Dendritic cell treated with granulocyte-macrophage colony-stimulating factor and Interleukin-4, amounts not matched to agents 40 ng/mL and 50 ng/mL, for 4 days (primary cell): ENCODE measurements at regions not wholly inside any gene's neighbourhood (a gene's known extent, or its start where the extent isn't known, plus 50 kb on each side); places are given as distances from the start of the nearest gene placed in this dataset.

Source experiments
- H3K27ac Mint-ChIP-seq: one replicate; pipeline ENCODE4 v1.8.0; 2022; ENCODE audit warnings: mild to moderate bottlenecking, mixed read lengths
- H3K27me3 Mint-ChIP-seq: one replicate; pipeline ENCODE4 v1.8.0; 2022; ENCODE audit warnings: mild to moderate bottlenecking, mixed read lengths
- H3K36me3 Mint-ChIP-seq: one replicate; pipeline ENCODE4 v1.8.0; 2022; ENCODE audit warnings: low read depth, mixed read lengths
- H3K4me1 Mint-ChIP-seq: one replicate; pipeline ENCODE4 v1.8.0; 2022; ENCODE audit warnings: low read depth, mixed read lengths
- H3K4me3 Mint-ChIP-seq: one replicate; pipeline ENCODE4 v1.8.0; 2022; ENCODE audit warnings: mild to moderate bottlenecking, moderate library complexity, mixed read lengths
- H3K9me3 Mint-ChIP-seq: one replicate; pipeline ENCODE4 v1.8.0; 2022; ENCODE audit warnings: mixed read lengths
- intact Hi-C: fragments of 100-400 bp; cut with micrococcal nuclease; formaldehyde crosslinking; loops from one replicate; pipeline ENCODE4 v1.15.0; 2022

DNA sequence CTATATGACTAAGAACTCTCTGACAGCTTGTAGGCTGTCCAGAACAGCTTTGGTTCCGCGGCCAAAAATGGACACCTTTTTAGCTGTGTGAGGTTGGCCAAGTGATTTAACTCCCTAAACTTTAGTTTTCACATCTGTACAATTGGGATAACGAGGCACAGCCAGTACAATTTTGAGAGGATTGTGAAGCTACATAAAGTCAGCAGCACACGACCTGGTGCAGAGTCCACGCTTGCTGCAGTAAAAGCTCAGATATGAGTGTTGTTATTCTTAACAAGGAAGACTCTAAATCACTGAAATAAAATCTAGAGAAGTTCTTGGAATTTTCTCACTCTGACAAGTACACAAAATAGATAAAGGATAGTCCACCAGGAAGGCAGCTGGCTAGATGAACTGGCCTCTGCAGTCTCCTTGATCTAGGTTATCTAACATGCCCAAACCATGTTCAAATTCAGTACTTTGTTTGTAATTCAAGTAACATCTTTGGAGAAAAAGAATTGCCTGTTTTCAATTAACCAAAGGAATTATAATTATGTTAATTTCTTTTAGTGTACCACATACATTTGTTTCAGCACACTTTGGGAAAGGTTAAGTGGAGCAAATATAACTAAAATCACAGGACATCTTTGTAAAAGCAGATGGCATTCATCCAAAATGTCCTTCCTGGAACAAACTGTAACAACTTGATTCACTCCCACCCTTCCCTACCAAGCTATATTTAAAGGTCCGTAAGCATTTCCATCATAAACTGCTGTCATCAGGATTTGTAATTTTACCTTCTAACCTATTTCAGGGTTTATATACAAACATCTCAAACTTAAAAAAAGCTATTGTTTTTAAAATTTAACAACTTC, 201.7 kb upstream of the STK17B start:
- no peaks in the 10 kb centered on the region for H3K27me3 Mint-ChIP-seq
- H3K9me3 Mint-ChIP-seq = peaks cover 10% of the 10 kb centered on the region
- intact Hi-C loops = no loop called here

DNA sequence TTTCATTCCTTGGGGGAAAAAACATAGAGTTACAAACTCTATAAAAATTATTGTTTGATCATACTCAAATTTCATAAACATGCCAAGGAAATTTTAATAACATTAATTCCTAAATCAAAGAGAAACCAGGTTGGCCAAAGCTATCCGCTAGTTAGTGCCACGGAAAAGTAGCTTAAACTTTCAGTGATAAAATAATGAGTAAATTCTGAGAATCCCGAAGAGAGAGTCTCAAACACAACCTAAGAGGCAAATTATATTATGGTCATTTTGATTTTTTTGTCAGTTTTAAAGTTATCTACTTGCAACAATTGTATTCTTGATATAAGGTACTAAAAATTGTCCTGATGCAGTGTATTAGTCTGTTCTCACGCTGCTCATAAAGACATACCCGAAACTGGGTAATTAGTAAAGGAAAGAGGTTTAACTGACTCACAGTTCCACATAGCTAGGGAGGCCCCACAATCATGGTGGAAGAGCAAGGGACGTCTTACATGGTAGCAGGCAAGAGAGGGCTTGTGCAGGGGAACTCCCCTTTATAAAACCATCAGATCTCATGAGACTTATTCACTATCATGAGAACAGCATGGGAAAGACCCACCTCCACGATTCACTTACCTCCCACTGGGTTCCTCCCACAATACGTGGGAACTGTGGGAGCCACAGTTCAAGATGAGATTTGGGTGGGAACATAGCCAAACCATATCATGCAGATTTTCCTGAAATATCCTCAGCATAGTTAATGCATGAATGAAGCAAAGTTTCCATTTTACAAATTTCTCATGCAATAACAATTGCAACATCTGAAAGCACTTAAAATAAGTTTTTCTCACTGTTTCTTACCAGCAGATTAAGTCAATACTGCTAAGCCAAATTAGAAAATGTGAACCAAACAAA, 205.9 kb upstream of the STK17B start:
- intact Hi-C loops = no loop called here
- Mint-ChIP-seq H3K4me1 (no peaks in the 10 kb centered on the region), H3K27me3 (no peaks in the 10 kb centered on the region), H3K27ac (no peak overlapping the region), H3K36me3 (no peaks in the 10 kb centered on the region), H3K9me3 (no peaks in the 10 kb centered on the region), H3K4me3 (no peak overlapping the region)

More for the DNA sequence above, 201.7 kb upstream of the STK17B start:
- no peak overlapping the region for H3K27ac Mint-ChIP-seq
- no peaks in the 10 kb centered on the region for H3K4me1 Mint-ChIP-seq
- no peaks in the 10 kb centered on the region for H3K36me3 Mint-ChIP-seq
- no peak overlapping the region for H3K4me3 Mint-ChIP-seq

DNA sequence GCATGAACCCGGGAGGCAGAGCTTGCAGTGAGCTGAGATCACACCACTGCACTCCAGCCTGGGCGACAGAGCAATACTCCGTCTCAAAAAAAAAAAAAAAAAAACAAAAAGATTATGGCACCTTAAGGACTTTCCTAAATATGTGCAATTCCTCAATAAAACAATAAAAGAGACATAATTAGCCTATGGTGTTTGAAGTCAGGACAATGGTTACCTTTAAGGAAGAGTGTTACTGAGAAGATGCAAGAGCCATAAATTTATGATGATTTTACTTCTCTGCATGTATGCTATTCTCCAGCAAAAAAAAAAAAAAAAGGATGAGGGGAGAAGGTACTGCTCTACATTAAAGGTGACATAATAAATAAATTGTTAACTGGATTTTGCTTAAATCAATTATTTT, 208.2 kb upstream of the STK17B start:
- intact Hi-C loops = no loop called here
- Mint-ChIP-seq H3K4me1 (no peaks in the 10 kb centered on the region), H3K36me3 (no peaks in the 10 kb centered on the region), H3K27me3 (no peaks in the 10 kb centered on the region), H3K4me3 (no peak overlapping the region), H3K9me3 (no peaks in the 10 kb centered on the region), H3K27ac (no peak overlapping the region)

DNA sequence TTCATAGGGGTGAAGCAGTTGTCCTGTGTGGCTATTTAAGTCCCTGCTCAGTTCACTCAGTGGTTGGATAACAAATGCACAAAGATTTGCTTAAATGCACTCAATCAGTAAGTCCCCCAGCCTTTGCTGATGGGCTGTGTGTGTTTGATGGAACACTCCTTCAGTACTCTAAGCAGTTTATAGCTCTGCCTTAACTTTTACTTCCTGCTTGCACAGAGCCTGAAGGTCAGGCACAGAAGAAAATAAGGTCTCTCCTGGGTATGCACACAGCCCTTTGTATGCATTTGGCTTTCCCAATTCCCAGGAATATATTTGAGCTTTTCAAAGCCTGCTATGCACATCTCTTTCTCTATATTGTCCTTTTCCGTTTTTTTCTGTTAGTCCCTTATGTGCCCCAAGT, 208.7 kb upstream of the STK17B start:
- H3K4me1 Mint-ChIP-seq = no peaks in the 10 kb centered on the region
- no peaks in the 10 kb centered on the region for H3K9me3 Mint-ChIP-seq
- H3K4me3 Mint-ChIP-seq = no peak overlapping the region
- no peak overlapping the region for H3K27ac Mint-ChIP-seq
- H3K36me3 Mint-ChIP-seq = no peaks in the 10 kb centered on the region
- H3K27me3 Mint-ChIP-seq = no peaks in the 10 kb centered on the region
- intact Hi-C loops = no loop called here

DNA sequence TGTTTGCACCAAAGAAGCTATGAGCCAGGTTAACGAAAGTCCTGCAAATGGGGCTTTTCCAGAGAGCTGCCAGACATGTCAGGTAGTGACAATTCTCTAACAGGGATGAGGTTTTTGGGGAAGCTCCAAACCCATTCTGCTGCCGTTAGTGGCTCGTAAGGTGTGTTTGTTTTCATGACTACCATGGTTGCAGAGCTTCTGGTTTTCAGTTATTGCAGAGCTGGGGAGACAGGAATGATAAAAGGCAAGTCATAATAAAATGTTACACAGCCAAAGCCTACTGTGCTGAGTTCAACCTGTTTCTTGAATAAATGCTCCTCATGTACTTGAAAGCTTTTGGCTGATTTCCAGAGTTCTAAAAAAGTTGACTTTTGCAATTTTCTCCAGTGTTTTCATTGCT, 209.2 kb upstream of the STK17B start:
- Mint-ChIP-seq H3K4me3 (no peak overlapping the region), H3K27ac (no peak overlapping the region), H3K27me3 (no peaks in the 10 kb centered on the region), H3K4me1 (no peaks in the 10 kb centered on the region), H3K36me3 (no peaks in the 10 kb centered on the region), H3K9me3 (no peaks in the 10 kb centered on the region)
- intact Hi-C loops = no loop called here

DNA sequence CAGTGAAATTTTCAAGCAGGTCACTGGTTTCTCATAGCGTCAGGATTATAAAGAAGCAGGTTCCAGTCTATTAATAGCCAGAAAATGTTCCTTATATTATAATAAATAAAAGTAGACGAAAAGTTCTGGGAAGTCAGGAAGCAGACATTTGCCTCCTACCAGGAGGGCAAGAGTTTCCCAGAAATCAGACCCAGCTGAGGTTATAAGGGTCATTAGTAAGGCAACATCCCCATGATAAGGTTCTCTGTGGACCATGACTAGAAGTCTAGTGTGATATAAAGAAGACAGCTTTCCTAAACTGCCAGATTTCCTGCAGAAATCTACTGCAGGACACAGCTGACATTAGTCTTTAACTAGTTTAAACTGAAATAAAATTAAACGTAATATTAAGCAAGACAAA, 210.1 kb upstream of the STK17B start:
- Mint-ChIP-seq H3K9me3 (no peaks in the 10 kb centered on the region), H3K36me3 (no peaks in the 10 kb centered on the region), H3K27me3 (no peaks in the 10 kb centered on the region), H3K4me1 (no peaks in the 10 kb centered on the region), H3K4me3 (no peak overlapping the region), H3K27ac (no peak overlapping the region)
- intact Hi-C loops = no loop called here

DNA sequence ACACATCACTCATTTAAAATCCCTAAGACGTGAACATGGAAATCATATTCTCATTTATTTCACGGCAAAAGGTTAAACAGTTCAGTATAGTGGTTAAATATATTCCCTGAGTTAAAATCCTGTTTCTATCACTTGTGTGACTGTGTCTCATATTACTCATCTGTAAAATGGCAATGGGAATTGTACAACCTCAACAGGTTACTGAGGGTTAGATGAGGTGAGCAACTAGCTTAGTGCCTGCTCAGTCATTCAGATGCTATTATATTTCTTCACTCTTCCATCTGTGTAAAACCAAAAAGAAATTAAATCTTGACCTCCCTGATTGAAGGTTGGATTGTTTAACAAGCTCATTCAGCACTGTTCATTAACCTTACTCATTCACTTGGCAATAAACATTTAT, 212.4 kb upstream of the STK17B start:
- intact Hi-C loops = no loop called here
- Mint-ChIP-seq H3K9me3 (no peaks in the 10 kb centered on the region), H3K36me3 (no peaks in the 10 kb centered on the region)

DNA sequence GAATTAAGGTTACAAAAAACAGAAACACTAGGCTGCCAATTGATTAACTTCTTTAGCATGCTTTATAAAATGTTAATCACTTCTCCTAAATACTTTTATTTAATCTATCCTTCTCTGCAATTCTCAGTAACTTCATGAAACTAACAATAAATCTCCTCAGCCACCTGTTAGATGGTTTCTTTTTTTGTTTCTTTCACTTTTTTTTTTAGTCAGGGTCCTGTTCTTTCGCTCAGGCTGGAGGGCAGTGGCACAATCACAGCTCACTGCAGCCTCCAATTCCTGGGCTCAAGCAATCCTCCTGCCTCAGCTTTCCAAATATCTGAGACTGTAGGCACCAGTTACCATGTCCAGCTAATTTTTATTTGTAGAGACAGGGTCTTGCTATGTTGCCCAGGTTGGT, 213.4 kb upstream of the STK17B start:
- H3K27ac Mint-ChIP-seq = no peak overlapping the region
- intact Hi-C loops = no loop called here
- no peaks in the 10 kb centered on the region for H3K9me3 Mint-ChIP-seq
- H3K36me3 Mint-ChIP-seq = no peaks in the 10 kb centered on the region
- no peaks in the 10 kb centered on the region for H3K4me1 Mint-ChIP-seq
- H3K4me3 Mint-ChIP-seq = no peak overlapping the region
- H3K27me3 Mint-ChIP-seq = no peaks in the 10 kb centered on the region

More for the DNA sequence above, 212.4 kb upstream of the STK17B start:
- Mint-ChIP-seq H3K4me1 (no peaks in the 10 kb centered on the region), H3K4me3 (no peak overlapping the region), H3K27me3 (no peaks in the 10 kb centered on the region), H3K27ac (no peak overlapping the region)

DNA sequence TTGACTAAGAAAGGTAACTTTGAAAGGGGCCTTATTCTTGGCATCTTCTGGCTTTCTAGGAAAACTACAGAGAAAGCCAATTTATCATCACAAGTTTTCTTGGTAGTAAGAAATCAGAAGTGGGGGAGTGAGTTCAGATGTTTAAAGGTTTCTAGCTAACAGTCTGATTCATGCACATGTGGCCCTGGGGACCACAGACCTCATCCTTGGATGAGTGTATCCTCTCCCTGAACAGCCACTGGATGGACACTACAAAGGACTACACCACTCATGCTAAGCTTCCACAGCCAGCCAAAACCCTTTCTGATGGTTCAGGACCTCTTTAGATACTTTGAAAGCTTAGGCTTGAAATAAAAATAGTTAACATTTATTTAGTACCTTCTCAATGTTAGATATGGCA, 218.3 kb upstream of the STK17B start:
- no peaks in the 10 kb centered on the region for H3K9me3 Mint-ChIP-seq
- H3K4me3 Mint-ChIP-seq = no peak overlapping the region
- H3K36me3 Mint-ChIP-seq = no peaks in the 10 kb centered on the region
- no peak overlapping the region for H3K27ac Mint-ChIP-seq
- no peaks in the 10 kb centered on the region for H3K27me3 Mint-ChIP-seq
- H3K4me1 Mint-ChIP-seq = no peaks in the 10 kb centered on the region
- intact Hi-C loops = no loop called here

DNA sequence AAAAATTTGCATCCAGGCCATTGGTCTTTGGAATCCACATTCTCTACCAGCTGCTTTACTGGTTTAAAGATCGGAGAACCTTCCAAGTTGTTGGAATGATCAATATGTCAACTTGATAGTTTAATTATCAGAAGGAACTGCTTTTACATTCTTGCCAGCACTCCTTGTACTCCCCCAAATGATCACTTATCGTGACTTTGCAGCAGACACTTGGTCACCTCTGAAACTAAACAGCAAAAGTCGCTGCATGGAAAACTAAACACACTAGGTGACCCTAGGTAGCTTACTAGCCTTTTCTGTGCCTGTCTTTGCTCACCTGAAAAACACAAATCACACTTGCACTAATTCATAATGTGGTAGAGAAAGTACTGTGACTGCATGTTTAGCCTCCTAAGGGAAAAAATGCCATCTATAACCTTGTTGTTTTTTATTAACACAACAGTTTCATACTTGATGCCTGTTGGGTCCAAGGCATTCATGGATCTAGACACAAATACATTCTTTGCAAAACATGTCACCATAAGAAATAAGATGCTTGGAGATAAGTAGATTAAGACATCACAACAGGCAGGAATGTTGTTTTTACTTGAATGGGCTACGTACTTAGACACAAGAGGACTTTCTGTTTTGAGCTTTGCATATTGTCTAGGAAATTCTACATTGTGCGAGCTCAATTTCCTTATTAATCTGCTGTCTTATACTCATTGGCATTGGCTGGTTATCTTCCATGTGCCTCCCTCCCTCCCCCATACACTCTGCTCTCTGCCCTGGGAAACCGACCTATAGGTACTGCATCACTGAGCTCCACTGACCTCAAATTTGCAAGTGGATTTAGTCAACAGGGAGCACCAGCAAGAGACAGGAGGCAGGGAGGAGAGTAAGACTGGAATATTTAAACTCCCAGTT, 219.1 kb upstream of the STK17B start:
- no peaks in the 10 kb centered on the region for H3K4me1 Mint-ChIP-seq
- H3K27me3 Mint-ChIP-seq = no peaks in the 10 kb centered on the region
- intact Hi-C loops = no loop called here
- no peak overlapping the region for H3K27ac Mint-ChIP-seq
- no peak overlapping the region for H3K4me3 Mint-ChIP-seq
- no peaks in the 10 kb centered on the region for H3K9me3 Mint-ChIP-seq
- no peaks in the 10 kb centered on the region for H3K36me3 Mint-ChIP-seq

DNA sequence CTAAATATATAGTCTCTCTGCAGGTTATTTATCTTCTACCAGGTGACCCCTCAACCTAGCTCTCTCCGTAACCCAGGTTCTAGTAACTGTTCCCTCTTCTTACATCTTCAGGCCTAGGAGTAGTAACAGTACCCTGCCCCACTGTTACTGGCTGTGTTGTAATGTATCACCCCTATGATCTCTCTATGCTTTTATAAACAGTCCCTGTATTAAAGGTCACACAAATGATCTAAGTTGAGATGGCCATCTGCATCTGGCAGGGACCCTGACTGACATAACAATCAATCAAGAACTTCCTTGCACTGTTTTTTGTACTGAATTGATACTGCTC, 219.7 kb upstream of the STK17B start:
- Mint-ChIP-seq H3K36me3 (no peaks in the 10 kb centered on the region), H3K4me1 (no peaks in the 10 kb centered on the region), H3K27ac (no peak overlapping the region), H3K27me3 (no peaks in the 10 kb centered on the region), H3K9me3 (no peaks in the 10 kb centered on the region), H3K4me3 (no peak overlapping the region)
- intact Hi-C loops = no loop called here

DNA sequence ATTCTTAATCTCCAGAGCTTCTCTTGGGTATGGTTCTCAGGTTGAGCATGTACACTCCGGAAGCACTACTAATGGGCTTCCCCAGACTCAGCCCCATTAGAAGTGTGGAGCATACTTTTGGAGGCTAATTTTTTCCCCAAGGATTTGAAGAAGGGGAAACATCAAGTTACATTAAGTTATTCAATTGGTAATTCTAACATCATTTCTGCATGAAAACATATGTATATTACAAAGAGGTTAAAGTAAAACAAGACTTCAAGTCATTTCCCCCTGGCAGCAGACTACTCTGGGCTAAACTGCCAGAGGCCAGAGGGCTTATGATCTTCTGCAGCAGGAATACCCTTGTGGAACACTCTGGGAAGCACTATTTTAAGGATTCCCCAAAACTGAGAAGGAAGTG, 227.7 kb upstream of the STK17B start:
- Mint-ChIP-seq H3K27me3 (no peaks in the 10 kb centered on the region), H3K9me3 (no peaks in the 10 kb centered on the region), H3K36me3 (no peaks in the 10 kb centered on the region), H3K27ac (no peak overlapping the region), H3K4me3 (no peak overlapping the region), H3K4me1 (peaks cover 12% of the 10 kb centered on the region)
- intact Hi-C loops = no loop called here

DNA sequence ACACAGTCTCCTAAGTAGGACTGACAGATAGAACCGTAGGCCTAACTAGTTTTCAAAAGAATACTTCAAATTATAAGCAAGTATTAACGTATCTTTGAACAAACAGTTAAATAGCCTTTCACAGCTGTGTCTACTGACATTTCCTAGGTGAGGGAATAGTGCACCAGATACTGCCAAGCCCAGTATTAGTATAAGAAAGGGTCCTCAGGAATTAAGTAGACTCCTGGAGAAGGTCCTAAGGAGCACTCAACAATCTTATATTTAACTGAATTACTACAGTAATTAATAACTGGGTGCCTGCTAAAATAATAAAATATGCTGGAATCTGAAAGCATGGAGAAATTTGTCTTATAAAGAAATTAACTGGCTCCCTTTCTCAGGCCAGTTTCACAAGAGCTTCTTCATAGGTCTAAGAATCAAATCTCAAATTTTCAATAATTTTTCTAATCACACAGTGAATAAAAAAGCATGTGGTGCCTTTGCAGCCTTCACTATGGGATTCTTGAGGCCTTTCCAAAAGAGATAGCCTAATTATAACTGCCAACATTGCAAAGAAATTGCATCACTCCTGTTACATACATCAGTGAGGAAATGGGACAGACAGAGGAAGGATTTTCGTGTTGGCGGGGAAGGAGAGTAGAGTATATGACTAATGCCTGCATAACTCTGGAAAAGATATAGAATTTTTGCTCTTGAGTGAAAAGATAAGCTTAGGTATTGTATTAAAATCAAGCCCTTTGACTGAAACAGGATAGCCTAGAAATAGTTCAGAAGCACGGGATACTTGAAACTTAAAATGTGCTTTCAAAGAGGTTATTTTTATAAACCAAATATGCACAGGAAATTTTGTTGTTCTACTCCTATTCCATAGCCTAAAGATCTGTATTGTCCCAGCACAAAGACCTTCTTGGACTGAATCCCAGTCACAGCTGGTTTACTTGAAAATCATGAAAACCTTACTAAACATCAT, 228.6 kb upstream of the STK17B start:
- intact Hi-C loops = no loop called here
- Mint-ChIP-seq H3K36me3 (no peaks in the 10 kb centered on the region), H3K4me3 (no peak overlapping the region), H3K9me3 (no peaks in the 10 kb centered on the region), H3K27me3 (no peaks in the 10 kb centered on the region), H3K27ac (no peak overlapping the region), H3K4me1 (peaks cover 12% of the 10 kb centered on the region)
